WTC11 (cell line): ENCODE measurements at regions not wholly inside any gene's neighbourhood (a gene's known extent, or its start where the extent isn't known, plus 50 kb on each side); places are given as distances from the start of the nearest gene placed in this dataset.

ENCODE experiments used
- CTCF ChIP-seq: fragments of 200-600 bp; IDR thresholded peaks from 2 replicates; pipeline ENCODE4 v1.8.0; 2022; ENCODE audit warnings: antibody characterized with exemption
- ETV6 ChIP-seq: sonication (generic); formaldehyde crosslinking; IDR thresholded peaks from 2 replicates; pipeline ENCODE4 v1.8.1; 2022; ENCODE audit warnings: mild to moderate bottlenecking, missing genetic modification reagents
- SP1 ChIP-seq: sonication (generic); formaldehyde crosslinking; conservative IDR thresholded peaks from 2 replicates; pipeline ENCODE4 v1.8.1; 2022; ENCODE audit warnings: missing genetic modification reagents

- no peak for TF ChIP-seq CTCF
- no peak for TF ChIP-seq SP1 (CRISPR knock-in tag)
- TF ChIP-seq ETV6 (CRISPR knock-in tag): no peak
These were observed 108.0 kb upstream of the CADM1 start for GRCh38 chr11:115612046-115612730.
